SH-SY5Y (cell line): ENCODE measurements at regions not wholly inside any gene's neighbourhood (a gene's known extent, or its start where the extent isn't known, plus 50 kb on each side); places are given as distances from the start of the nearest gene placed in this dataset.

Experiments used
- GATA2 ChIP-seq: IDR thresholded peaks from 2 replicates; pipeline ENCODE4 v1.6.1; 2011; ENCODE audit warnings: mild to moderate bottlenecking, low read depth, low read length
- GATA3 ChIP-seq: IDR thresholded peaks from 2 replicates; pipeline ENCODE4 v1.6.1; 2011; ENCODE audit warnings: low read depth, mild to moderate bottlenecking, low read length, moderate library complexity

DNA sequence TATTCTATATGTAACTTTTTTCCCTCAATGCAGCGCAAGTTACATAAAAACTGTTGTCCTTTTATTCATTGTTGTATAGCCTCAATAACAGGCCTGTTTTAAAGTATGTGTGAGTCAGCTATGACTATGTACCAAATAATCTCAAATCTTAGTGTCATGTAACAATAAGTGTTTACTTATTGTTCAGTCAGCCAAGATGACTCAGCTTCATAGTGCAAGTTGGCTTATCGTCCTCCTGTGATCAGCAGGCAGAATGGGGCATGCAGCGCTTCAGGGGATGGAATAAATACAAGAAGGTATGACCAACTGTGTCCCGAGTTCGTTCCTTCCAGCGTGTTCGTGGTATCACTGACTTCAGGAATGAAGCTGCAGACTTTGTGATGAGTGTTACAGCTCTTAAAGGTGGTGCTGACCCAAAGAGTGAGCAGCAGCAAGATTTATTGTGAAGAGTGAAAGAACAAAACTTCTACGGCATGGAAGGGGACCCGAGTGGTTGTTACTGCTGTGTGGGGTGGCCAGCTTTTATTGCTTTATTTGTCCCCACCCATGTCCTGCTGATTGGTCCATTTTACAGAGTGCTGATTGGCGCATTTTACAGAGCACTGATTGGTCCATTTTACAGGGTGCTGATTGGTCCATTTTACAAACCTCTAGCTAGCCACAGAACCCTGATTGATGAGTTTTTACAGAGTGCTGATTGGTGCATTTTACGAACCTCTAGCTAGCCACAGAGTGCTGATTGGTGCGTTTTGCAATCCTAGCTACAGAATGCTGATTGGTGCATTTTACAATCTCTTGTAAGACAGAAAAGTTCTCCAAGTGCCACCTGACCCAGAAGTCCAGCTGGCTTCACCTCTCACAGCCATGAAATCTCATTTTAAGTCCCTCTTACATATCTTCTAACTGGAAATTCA is 1016.0 kb downstream of the MCTP2 start:
- TF ChIP-seq GATA2 (no peak), GATA3 (no peak)
